Liver (tissue), 7 donors: ENCODE measurements at regions not wholly inside any gene's neighbourhood (a gene's known extent, or its start where the extent isn't known, plus 50 kb on each side); places are given as distances from the start of the nearest gene placed in this dataset.

Experiments used
- DNase-seq: peaks from one replicate; pipeline ENCODE4 v3.0.0-alpha.2; 2017; ENCODE audit warnings: low spot score
- H3K27ac ChIP-seq, 2 donors: one replicate each; pipeline ENCODE4 v1.7.0; 2013; ENCODE audit warnings: inconsistent platforms in 2 of 2, low read length in 2 of 2, control low read depth in 1 of 2, low read depth in 1 of 2, mild to moderate bottlenecking in 1 of 2
- H3K27me3 ChIP-seq, 4 donors: one replicate each; pipeline versions ENCODE4 v1.6.1 to v1.7.0; 2013; ENCODE audit warnings: low read length in 3 of 4, inconsistent platforms in 1 of 4, mild to moderate bottlenecking in 1 of 4, moderate library complexity in 1 of 4; ENCODE audit not compliant: control insufficient read depth in 4 of 4, insufficient read depth in 4 of 4
- H3K36me3 ChIP-seq, 4 donors: one replicate each; pipeline versions ENCODE4 v1.6.1 to v1.7.0; 2013; ENCODE audit warnings: low read length in 3 of 4, mild to moderate bottlenecking in 3 of 4, low read depth in 1 of 4, moderate library complexity in 1 of 4; ENCODE audit not compliant: control insufficient read depth in 4 of 4, insufficient read depth in 3 of 4
- H3K4me1 ChIP-seq, 4 donors: one replicate each; pipeline versions ENCODE4 v1.6.1 to v1.7.0; 2013; ENCODE audit warnings: low read length in 3 of 4, mild to moderate bottlenecking in 3 of 4, moderate library complexity in 1 of 4; ENCODE audit not compliant: control insufficient read depth in 4 of 4, insufficient read depth in 4 of 4
- H3K4me3 ChIP-seq, 3 donors: one replicate each; pipeline versions ENCODE4 v1.6.1 to v1.7.0; 2013; ENCODE audit warnings: low read length in 3 of 3, control low read depth in 1 of 3, low read depth in 1 of 3, mild to moderate bottlenecking in 1 of 3
- H3K9ac ChIP-seq, 2 donors: one replicate each; pipeline ENCODE4 v1.7.0; 2013; ENCODE audit warnings: low read length in 2 of 2, mild to moderate bottlenecking in 2 of 2, moderate library complexity in 2 of 2, control low read depth in 1 of 2, low read depth in 1 of 2
- H3K9me3 ChIP-seq, 4 donors: one replicate each; pipeline versions ENCODE4 v1.6.1 to v1.7.0; 2013; ENCODE audit warnings: low read length in 3 of 4; ENCODE audit not compliant: control insufficient read depth in 4 of 4
- ATF3 ChIP-seq: IDR thresholded peaks from 2 replicates; pipeline ENCODE4 v1.6.1; 2016; ENCODE audit warnings: antibody characterized with exemption
- EGR1 ChIP-seq, 2 donors: IDR thresholded peaks; 2 replicates each; pipeline ENCODE4 v1.6.1; 2016 to 2018; ENCODE audit warnings: antibody characterized with exemption in 2 of 2, low read depth in 2 of 2
- FOXA1 ChIP-seq: IDR thresholded peaks from 2 replicates; pipeline ENCODE4 v1.6.1; 2016; ENCODE audit warnings: antibody characterized with exemption
- GABPA ChIP-seq, 2 donors: IDR thresholded peaks in 1 of 2; conservative IDR thresholded peaks in 1 of 2; 2 replicates each; pipeline ENCODE4 v1.6.1; 2016; ENCODE audit warnings: antibody characterized with exemption in 2 of 2, mild to moderate bottlenecking in 1 of 2, moderate library complexity in 1 of 2
- HNF4A ChIP-seq, 2 donors: conservative IDR thresholded peaks; 2 replicates each; pipeline ENCODE4 v1.6.1; 2016; ENCODE audit warnings: antibody characterized with exemption in 2 of 2, mild to moderate bottlenecking in 2 of 2
- HNF4G ChIP-seq: IDR thresholded peaks from 2 replicates; pipeline ENCODE4 v1.6.1; 2016; ENCODE audit warnings: antibody characterized with exemption
- MAX ChIP-seq: IDR thresholded peaks from 2 replicates; pipeline ENCODE4 v1.6.1; 2016; ENCODE audit warnings: antibody characterized with exemption
- NR2F2 ChIP-seq: IDR thresholded peaks from 2 replicates; pipeline ENCODE4 v1.6.1; 2016; ENCODE audit warnings: antibody characterized with exemption
- RAD21 ChIP-seq, 2 donors: IDR thresholded peaks; 2 replicates each; pipeline ENCODE4 v1.6.1; 2016; ENCODE audit warnings: antibody characterized with exemption in 2 of 2, mild to moderate bottlenecking in 2 of 2
- REST ChIP-seq: IDR thresholded peaks from 2 replicates; pipeline ENCODE4 v1.6.1; 2016; ENCODE audit warnings: antibody characterized with exemption, mild to moderate bottlenecking
- RXRA ChIP-seq, 2 donors: IDR thresholded peaks; 2 replicates each; pipeline ENCODE4 v1.6.1; 2017 to 2018; ENCODE audit warnings: antibody characterized with exemption in 2 of 2, mild to moderate bottlenecking in 1 of 2
- SP1 ChIP-seq: IDR thresholded peaks from 2 replicates; pipeline ENCODE4 v1.6.1; 2018; ENCODE audit warnings: antibody characterized with exemption, mild to moderate bottlenecking
- TAF1 ChIP-seq: conservative IDR thresholded peaks from 2 replicates; pipeline ENCODE4 v1.6.1; 2016; ENCODE audit warnings: antibody characterized with exemption, mild to moderate bottlenecking
- YY1 ChIP-seq: IDR thresholded peaks from 2 replicates; pipeline ENCODE4 v1.6.1; 2016; ENCODE audit warnings: antibody characterized with exemption, mild to moderate bottlenecking
- WGBS: extraction: QIAGEN DNeasy Blood & Tissue Kit; methylation state at CpG from one replicate; pipeline ENCODE4 v1.1.7; 2013; 5-methylcytosine and 5-hydroxymethylcytosine counted together
- donor health status: healthy.
- donor health status: healthy.
- donor health status: healthy.
- donor health status: healthy.

GRCh38 chr4:28007693-28008092 lies 1147.1 kb downstream of the STIM2 start (continued):
- TF ChIP-seq EGR1 (IDR thresholded peaks at IDR 0.05; ENCODE audit: low read depth in 2 of 2) (no peak), RAD21 (IDR thresholded peaks at IDR 0.05) (no peak), NR2F2 (no peak), SP1 (no peak)

- Histone ChIP-seq H3K4me1 (no peaks in the 10 kb centered on the region), H3K9ac (no peak overlapping the region), H3K27me3 (no peaks in the 10 kb centered on the region), H3K27ac (no peak overlapping the region), H3K4me3 (no peak overlapping the region), H3K9me3 (no peaks in the 10 kb centered on the region), H3K36me3 (no peaks in the 10 kb centered on the region)
- WGBS = 72% methylated on average over 2 of the region's 2 CpGs
- TF ChIP-seq GABPA (IDR thresholded peaks at IDR 0.05 in 1 of 2, conservative IDR thresholded peaks at IDR 0.05 in 1 of 2) (no peak), YY1 (no peak), SP1 (no peak), HNF4G (no peak), EGR1 (IDR thresholded peaks at IDR 0.05; ENCODE audit: low read depth in 2 of 2) (no peak), RXRA (IDR thresholded peaks at IDR 0.05) (no peak), MAX (no peak), REST (no peak), HNF4A (conservative IDR thresholded peaks at IDR 0.05) (no peak), TAF1 (no peak)
- no peak for DNase-seq
Observed at GRCh38 chr4:28009541-28009940, 1148.9 kb downstream of the STIM2 start.

- WGBS = 86% methylated on average over 6 of the region's 6 CpGs
- no peaks in the 10 kb centered on the region for H3K36me3 ChIP-seq
- no peaks in the 10 kb centered on the region for H3K4me1 ChIP-seq
- H3K27me3 ChIP-seq = no peaks in the 10 kb centered on the region
- no peak overlapping the region for H3K27ac ChIP-seq
- no peak overlapping the region for H3K9ac ChIP-seq
- no peaks in the 10 kb centered on the region for H3K9me3 ChIP-seq
- no peak overlapping the region for H3K4me3 ChIP-seq
- no peak for DNase-seq
- TF ChIP-seq FOXA1 = no peak
- TF ChIP-seq ATF3 = no peak
Observed at GRCh38 chr4:28010577-28011240, 1150.1 kb downstream of the STIM2 start.

- 88% methylated on average over 4 of the region's 4 CpGs for WGBS
- TF ChIP-seq HNF4G (no peak), MAX (no peak), EGR1 (IDR thresholded peaks at IDR 0.05; ENCODE audit: low read depth in 2 of 2) (no peak), YY1 (no peak), RAD21 (IDR thresholded peaks at IDR 0.05) (no peak), RXRA (IDR thresholded peaks at IDR 0.05) (no peak)
Observed at GRCh38 chr4:28014469-28014868, 1153.8 kb downstream of the STIM2 start.

More at GRCh38 chr4:28014469-28014868, 1153.8 kb downstream of the STIM2 start:
- Histone ChIP-seq H3K4me1 (no peaks in the 10 kb centered on the region), H3K9me3 (no peaks in the 10 kb centered on the region), H3K27me3 (no peaks in the 10 kb centered on the region), H3K27ac (no peak overlapping the region), H3K36me3 (no peaks in the 10 kb centered on the region), H3K9ac (no peak overlapping the region), H3K4me3 (no peak overlapping the region)
- DNase-seq = no peak
